Bronchial epithelial cell (primary cell): ENCODE measurements at regions not wholly inside any gene's neighbourhood (a gene's known extent, or its start where the extent isn't known, plus 50 kb on each side); places are given as distances from the start of the nearest gene placed in this dataset.

Experiments used
- DNase-seq: peaks from one replicate; pipeline ENCODE4 v3.0.0-alpha.2; 2010; ENCODE audit warnings: low read depth
- FAIRE-seq: peaks from 2 replicates; lab custom pipeline; 2011; peaks lifted over from hg19 to GRCh38; lab: Jason Lieb, UNC
- H3K27me3 ChIP-seq: 2 replicates; pipeline ENCODE4 v1.5.1; 2011; ENCODE audit warnings: low read length; ENCODE audit not compliant: control insufficient read depth, insufficient read depth
- H3K36me3 ChIP-seq: 2 replicates; pipeline ENCODE4 v1.5.1; 2011; ENCODE audit warnings: low read length; ENCODE audit not compliant: control insufficient read depth, insufficient read depth
- H3K4me3 ChIP-seq: 2 replicates; pipeline ENCODE4 v1.5.1; 2011; ENCODE audit warnings: mild to moderate bottlenecking, low read depth, low read length, control low read depth
- TF ChIP-seq, protein P1 (sequence below): IDR thresholded peaks from 2 replicates; pipeline ENCODE4 v1.5.1; 2011; ENCODE audit warnings: mild to moderate bottlenecking, moderate library complexity, low read length, control low read depth, inconsistent platforms; ENCODE audit not compliant: insufficient read depth, severe bottlenecking

DNA sequence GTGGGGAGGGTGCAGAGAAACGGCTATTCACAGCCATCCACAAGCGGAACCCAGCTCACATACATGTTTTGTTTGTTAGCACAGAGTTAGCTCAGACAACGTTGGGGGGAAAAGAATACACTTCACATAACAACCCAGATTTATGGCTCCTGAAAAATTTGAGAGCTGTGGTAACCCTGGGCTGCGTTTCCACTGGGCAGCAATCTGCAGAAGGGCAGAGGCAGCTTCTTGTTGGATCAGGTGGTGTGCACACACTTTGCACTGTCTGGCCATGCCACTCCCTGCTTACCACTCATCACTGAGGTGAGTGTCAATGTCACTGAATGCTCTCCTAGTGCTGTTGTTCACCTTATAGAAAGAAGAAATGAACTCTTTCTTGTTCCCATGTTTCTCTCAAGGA lies 299.8 kb upstream of the SOX14 start:
- H3K27me3 ChIP-seq = no peaks in the 10 kb centered on the region
- FAIRE-seq (no peak), DNase-seq (no peak)
- H3K4me3 ChIP-seq = no peak overlapping the region
- H3K36me3 ChIP-seq = no peaks in the 10 kb centered on the region
- TF ChIP-seq, protein P1, sequence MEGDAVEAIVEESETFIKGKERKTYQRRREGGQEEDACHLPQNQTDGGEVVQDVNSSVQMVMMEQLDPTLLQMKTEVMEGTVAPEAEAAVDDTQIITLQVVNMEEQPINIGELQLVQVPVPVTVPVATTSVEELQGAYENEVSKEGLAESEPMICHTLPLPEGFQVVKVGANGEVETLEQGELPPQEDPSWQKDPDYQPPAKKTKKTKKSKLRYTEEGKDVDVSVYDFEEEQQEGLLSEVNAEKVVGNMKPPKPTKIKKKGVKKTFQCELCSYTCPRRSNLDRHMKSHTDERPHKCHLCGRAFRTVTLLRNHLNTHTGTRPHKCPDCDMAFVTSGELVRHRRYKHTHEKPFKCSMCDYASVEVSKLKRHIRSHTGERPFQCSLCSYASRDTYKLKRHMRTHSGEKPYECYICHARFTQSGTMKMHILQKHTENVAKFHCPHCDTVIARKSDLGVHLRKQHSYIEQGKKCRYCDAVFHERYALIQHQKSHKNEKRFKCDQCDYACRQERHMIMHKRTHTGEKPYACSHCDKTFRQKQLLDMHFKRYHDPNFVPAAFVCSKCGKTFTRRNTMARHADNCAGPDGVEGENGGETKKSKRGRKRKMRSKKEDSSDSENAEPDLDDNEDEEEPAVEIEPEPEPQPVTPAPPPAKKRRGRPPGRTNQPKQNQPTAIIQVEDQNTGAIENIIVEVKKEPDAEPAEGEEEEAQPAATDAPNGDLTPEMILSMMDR = no peak

DNA sequence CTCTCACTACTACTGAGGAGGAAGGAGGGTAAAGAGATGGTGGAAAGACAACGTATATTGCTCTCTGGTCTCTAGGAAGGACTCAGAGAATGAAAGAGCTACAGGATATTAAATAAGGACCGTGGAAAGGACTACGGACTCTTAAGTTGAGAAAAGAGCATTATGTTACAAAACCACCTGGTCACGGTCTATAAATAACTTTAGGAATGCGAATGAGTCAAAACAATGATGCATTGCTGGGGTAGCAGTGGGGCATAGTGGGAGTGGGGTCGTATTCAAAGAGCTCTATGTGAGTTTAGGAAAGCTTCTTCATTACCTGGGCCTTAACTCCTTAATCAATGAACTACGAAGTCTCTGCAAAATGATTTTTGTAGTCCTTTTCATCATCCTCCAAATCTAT lies 295.7 kb upstream of the SOX14 start:
- H3K36me3 ChIP-seq = no peaks in the 10 kb centered on the region
- TF ChIP-seq, protein P1 = no peak
- no peak overlapping the region for H3K4me3 ChIP-seq
- FAIRE-seq (no peak), DNase-seq (no peak)
- no peaks in the 10 kb centered on the region for H3K27me3 ChIP-seq

DNA sequence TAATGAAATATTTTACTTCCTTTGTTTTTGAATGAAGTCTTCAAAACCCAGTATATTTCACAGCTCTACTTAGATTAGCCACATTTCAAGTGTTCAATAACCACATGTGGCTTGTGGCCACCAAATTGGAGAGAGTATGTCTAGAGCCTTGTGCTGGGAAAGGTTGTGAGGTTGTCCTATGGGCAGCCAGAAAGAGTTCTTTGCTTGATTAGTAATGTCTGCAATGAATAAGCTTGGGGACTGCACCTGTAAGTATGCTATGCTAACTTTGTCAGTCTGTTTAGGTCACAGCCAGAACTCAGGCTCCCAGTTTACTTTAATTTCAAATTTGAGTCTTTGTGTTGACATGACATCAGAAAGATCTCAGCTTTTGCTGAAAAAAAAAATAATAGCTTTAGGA lies 294.9 kb upstream of the SOX14 start:
- DNase-seq = no peak
- Histone ChIP-seq H3K27me3 (no peaks in the 10 kb centered on the region), H3K4me3 (no peak overlapping the region), H3K36me3 (no peaks in the 10 kb centered on the region)
- FAIRE-seq = no peak
- TF ChIP-seq, protein P1 = no peak

DNA sequence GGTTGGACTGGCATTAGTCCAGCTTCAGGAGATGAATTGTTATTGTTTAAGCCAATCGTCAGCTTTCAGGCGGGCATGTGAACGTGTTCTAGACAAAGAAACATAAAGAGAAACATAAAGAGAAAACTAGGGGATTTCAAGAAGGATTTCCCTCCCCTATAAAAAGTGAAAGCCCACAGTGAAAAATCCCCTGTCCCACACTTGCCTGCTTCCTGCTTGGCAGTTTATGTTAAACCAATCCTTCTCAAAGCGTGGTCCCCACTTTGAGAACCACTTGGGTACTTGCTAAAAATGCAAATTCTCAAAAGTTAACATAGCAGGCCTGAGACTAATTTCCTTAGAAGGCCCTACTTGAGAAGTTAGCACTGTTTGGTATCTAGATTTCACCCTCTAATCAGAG lies 293.0 kb upstream of the SOX14 start:
- DNase-seq (no peak), FAIRE-seq (no peak)
- Histone ChIP-seq H3K27me3 (no peaks in the 10 kb centered on the region), H3K36me3 (no peaks in the 10 kb centered on the region), H3K4me3 (no peak overlapping the region)
- TF ChIP-seq, protein P1 = no peak

DNA sequence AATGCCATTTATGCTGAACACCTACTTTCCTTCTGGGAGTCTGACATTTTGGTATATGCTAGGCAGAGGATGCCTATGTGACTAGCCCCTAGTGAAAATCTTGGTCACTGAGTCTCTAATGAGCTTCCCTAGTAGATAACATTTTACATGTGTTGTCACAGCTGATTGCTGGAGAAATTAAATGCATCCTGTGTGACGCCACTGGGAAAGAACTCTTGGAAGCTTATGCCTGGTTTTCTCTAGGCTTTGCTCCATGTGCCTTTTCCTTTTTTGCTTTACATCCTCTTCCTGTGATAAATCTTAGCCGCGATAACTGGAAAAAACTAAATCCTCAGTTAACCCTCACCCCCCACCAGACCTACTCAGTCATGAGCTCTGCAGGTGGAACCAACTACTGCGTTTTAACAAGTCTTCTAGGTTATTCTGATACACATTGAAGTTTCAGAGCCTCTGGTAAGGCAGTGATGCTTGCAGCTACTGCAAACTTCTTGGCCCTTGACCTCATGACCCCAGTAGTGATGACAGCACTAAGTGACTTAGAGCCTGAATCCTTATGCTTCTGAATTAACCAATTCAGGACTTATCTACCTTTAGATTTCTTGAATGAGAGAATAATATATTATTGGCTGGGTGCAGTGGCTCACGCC lies 292.4 kb upstream of the SOX14 start:
- no peak for FAIRE-seq
- Histone ChIP-seq H3K27me3 (no peaks in the 10 kb centered on the region), H3K4me3 (no peak overlapping the region), H3K36me3 (no peaks in the 10 kb centered on the region)
- no peak for DNase-seq
- TF ChIP-seq, protein P1 = no peak

DNA sequence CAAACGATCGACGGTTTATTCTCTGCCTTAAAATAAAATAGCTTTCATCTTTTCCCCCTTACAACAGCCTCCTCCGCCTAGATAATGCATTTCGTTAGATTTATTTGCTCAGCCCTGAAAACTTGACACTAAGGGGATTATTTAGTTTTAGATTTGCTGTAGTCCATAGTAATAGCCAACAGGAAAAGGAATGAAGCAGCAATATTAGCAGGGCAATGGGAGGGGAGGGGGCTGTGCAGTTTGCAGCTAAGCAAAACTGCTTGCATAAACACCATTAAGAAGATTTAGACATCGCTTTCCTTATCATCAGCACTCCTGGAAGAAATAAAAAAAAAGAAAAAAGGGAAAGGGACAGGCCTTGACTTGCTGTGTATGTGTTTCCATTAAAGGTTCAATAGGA lies 286.5 kb upstream of the SOX14 start:
- Histone ChIP-seq H3K4me3 (no peak overlapping the region), H3K27me3 (no peaks in the 10 kb centered on the region), H3K36me3 (no peaks in the 10 kb centered on the region)
- FAIRE-seq = no peak
- DNase-seq = no peak
- TF ChIP-seq, protein P1 = no peak
